IMR-90 (cell line): ENCODE measurements at regions not wholly inside any gene's neighbourhood (a gene's known extent, or its start where the extent isn't known, plus 50 kb on each side); places are given as distances from the start of the nearest gene placed in this dataset.

ENCODE experiments used
- ATAC-seq: fragments of 200-7000 bp; cut with Tn5 transposase; 2 replicates; pipeline ENCODE4 v1.9.1; 2020; ENCODE audit warnings: low read depth, mild to moderate bottlenecking, moderate library complexity
- BruUV-seq: library from RNA; stranded (reverse); fragments of 400-500 nt; replicated peaks from 2 replicates; lab custom pipeline; 2021; lab: Mats Ljungman, UMichigan
- CTCF ChIA-PET: fragments of 300-600 bp; formaldehyde crosslinking; extraction: SDS; loops from one replicate; lab custom pipeline; 2021; ENCODE audit warnings: antibody characterized with exemption; lab: Yijun Ruan, JAX
- POLR2A ChIA-PET: fragments of 300-600 bp; sonication (Branson Sonifier 250); formaldehyde crosslinking; loops from one replicate; lab custom pipeline; 2022; ENCODE audit warnings: antibody characterized with exemption; ENCODE audit not compliant: unreplicated experiment; lab: Charles Lee
- DNase-seq: peaks from one replicate; pipeline ENCODE4 v3.0.0; 2013
- H2AFZ ChIP-seq: replicated peaks from 2 replicates; pipeline ENCODE3; 2013; ENCODE audit warnings: low read length, mild to moderate bottlenecking; ENCODE audit not compliant: poor library complexity
- H2AK5ac ChIP-seq: 2 replicates; pipeline ENCODE4 v1.6.1; 2013; ENCODE audit warnings: low read depth, low read length, inconsistent platforms
- H2AK9ac ChIP-seq: replicated peaks from 2 replicates; pipeline ENCODE3; 2013; ENCODE audit warnings: mild to moderate bottlenecking, low read depth, low read length, moderate library complexity; ENCODE audit not compliant: poor library complexity
- H2BK120ac ChIP-seq: 2 replicates; pipeline ENCODE4 v1.6.1; 2013; ENCODE audit warnings: low read depth, low read length, inconsistent platforms
- H2BK15ac ChIP-seq: 3 replicates; pipeline ENCODE4 v1.6.1; 2013; ENCODE audit warnings: low read depth, low read length, inconsistent platforms
- H2BK20ac ChIP-seq: 2 replicates; pipeline ENCODE4 v1.6.1; 2013; ENCODE audit warnings: low read depth, mild to moderate bottlenecking, inconsistent platforms, low read length, moderate library complexity
- H2BK5ac ChIP-seq: 2 replicates; pipeline ENCODE4 v1.6.1; 2013; ENCODE audit warnings: mild to moderate bottlenecking, low read depth, low read length, inconsistent platforms; ENCODE audit not compliant: poor library complexity, severe bottlenecking
- H3K14ac ChIP-seq: replicated peaks from 2 replicates; pipeline ENCODE4 v1.6.1; 2013; ENCODE audit warnings: low read depth, low read length, inconsistent platforms
- H3K18ac ChIP-seq: 2 replicates; pipeline ENCODE4 v1.6.1; 2013; ENCODE audit warnings: low read depth, low read length, control low read depth
- H3K23ac ChIP-seq: 2 replicates; pipeline ENCODE4 v1.6.1; 2013; ENCODE audit warnings: low read depth, low read length, inconsistent platforms
- H3K27ac ChIP-seq: 2 replicates; pipeline ENCODE4 v1.5.1; 2013; ENCODE audit warnings: mild to moderate bottlenecking, control low read depth, low read length; ENCODE audit not compliant: insufficient read depth
- H3K27me3 ChIP-seq: 2 replicates; pipeline ENCODE4 v1.6.1; 2013; ENCODE audit warnings: low read length; ENCODE audit not compliant: control insufficient read depth, insufficient read depth
- H3K36me3 ChIP-seq: 2 replicates; pipeline ENCODE4 v1.6.1; 2013; ENCODE audit warnings: low read length, mixed read lengths; ENCODE audit not compliant: control insufficient read depth, insufficient read depth
- H3K4ac ChIP-seq: 2 replicates; pipeline ENCODE4 v1.6.1; 2013; ENCODE audit warnings: low read depth, low read length, inconsistent platforms
- H3K4me1 ChIP-seq: 2 replicates; pipeline ENCODE4 v1.6.1; 2013; ENCODE audit warnings: low read length, mixed read lengths; ENCODE audit not compliant: control insufficient read depth, insufficient read depth
- H3K4me2 ChIP-seq: 2 replicates; pipeline ENCODE4 v1.6.1; 2013; ENCODE audit warnings: low read depth, mild to moderate bottlenecking, control low read depth, low read length, moderate library complexity
- H3K4me3 ChIP-seq: 2 replicates; pipeline ENCODE4 v1.5.1; 2013; ENCODE audit warnings: low read depth, mild to moderate bottlenecking, control low read depth, low read length, moderate library complexity; ENCODE audit not compliant: insufficient read depth
- H3K56ac ChIP-seq: 2 replicates; pipeline ENCODE4 v1.6.1; 2013; ENCODE audit warnings: low read length, inconsistent platforms; ENCODE audit not compliant: insufficient read depth; ENCODE audit errors: extremely low read depth
- H3K79me1 ChIP-seq, 2 experiments: 2 replicates each; pipeline ENCODE4 v1.6.1; 2013; ENCODE audit warnings: low read length in 2 of 2, inconsistent platforms in 1 of 2, low read depth in 1 of 2
- H3K9ac ChIP-seq: 2 replicates; pipeline ENCODE4 v1.6.1; 2013; ENCODE audit warnings: low read depth, low read length, control low read depth
- H3K9me1 ChIP-seq: 2 replicates; pipeline ENCODE4 v1.6.1; 2013; ENCODE audit warnings: low read length, inconsistent platforms; ENCODE audit not compliant: insufficient read depth
- H3K9me3 ChIP-seq: 2 replicates; pipeline ENCODE4 v1.6.1; 2013; ENCODE audit warnings: low read length; ENCODE audit not compliant: control insufficient read depth, insufficient read depth
- H4K20me1 ChIP-seq: 2 replicates; pipeline ENCODE4 v1.6.1; 2013; ENCODE audit warnings: low read length, inconsistent platforms; ENCODE audit not compliant: insufficient read depth
- H4K5ac ChIP-seq: 2 replicates; pipeline ENCODE4 v1.6.1; 2013; ENCODE audit warnings: mild to moderate bottlenecking, low read depth, low read length, control low read depth
- H4K8ac ChIP-seq, 2 experiments: 2 replicates each; pipeline ENCODE4 v1.6.1; 2013; ENCODE audit warnings: low read depth in 2 of 2, low read length in 2 of 2, control low read depth in 1 of 2, inconsistent platforms in 1 of 2
- H4K91ac ChIP-seq: 2 replicates; pipeline ENCODE4 v1.6.1; 2013; ENCODE audit warnings: low read depth, low read length, inconsistent platforms; ENCODE audit not compliant: insufficient read depth
- CTCF ChIP-seq: conservative IDR thresholded peaks from 2 replicates; pipeline ENCODE4 v1.5.1; 2012; ENCODE audit warnings: mild to moderate bottlenecking, low read depth, low read length, improper control_type of control experiment
- ELK1 ChIP-seq: fragments of 150-350 bp; IDR thresholded peaks from 2 replicates; pipeline ENCODE4 v1.6.1; 2016; ENCODE audit warnings: low read depth, mild to moderate bottlenecking, low read length, moderate library complexity, borderline replicate concordance
- MAZ ChIP-seq: IDR thresholded peaks from 2 replicates; pipeline ENCODE4 v1.6.1; 2012; ENCODE audit warnings: low read depth, mild to moderate bottlenecking, low read length, improper control_type of control experiment, moderate library complexity, borderline replicate concordance
- SMC3 ChIP-seq: fragments of 150-350 bp; IDR thresholded peaks from 2 replicates; pipeline ENCODE4 v1.6.1; 2016; ENCODE audit warnings: low read depth, mild to moderate bottlenecking, antibody characterized with exemption, low read length, moderate library complexity
- WGBS, 2 experiments: methylation state at CpG; one replicate each; pipeline versions ENCODE4 v1.1.5 to v1.1.7; 2013; ENCODE audit warnings: missing lambda C conversion rate in 2 of 2; ENCODE audit not compliant: insufficient read length in 1 of 2; ENCODE audit errors: extremely low coverage in 2 of 2; 5-methylcytosine and 5-hydroxymethylcytosine counted together
- dilution Hi-C: fragments of 300-500 bp; cut with HindIII; formaldehyde crosslinking; loops from one replicate; pipeline ENCODE4 v1.14.3; 2018; ENCODE audit warnings: low sequenced_read_pairs; ENCODE audit not compliant: unreplicated experiment
- in situ Hi-C: fragments of 300-500 bp; cut with MboI; formaldehyde crosslinking; loops from 3 replicates; pipeline ENCODE4 v1.14.3; 2019; ENCODE audit warnings: low sequenced_read_pairs, inconsistent platforms, mixed read lengths
- intact Hi-C: fragments of 100-400 bp; cut with micrococcal nuclease; formaldehyde crosslinking; loops from 2 replicates; pipeline ENCODE4 v1.10.0; 2022

DNA sequence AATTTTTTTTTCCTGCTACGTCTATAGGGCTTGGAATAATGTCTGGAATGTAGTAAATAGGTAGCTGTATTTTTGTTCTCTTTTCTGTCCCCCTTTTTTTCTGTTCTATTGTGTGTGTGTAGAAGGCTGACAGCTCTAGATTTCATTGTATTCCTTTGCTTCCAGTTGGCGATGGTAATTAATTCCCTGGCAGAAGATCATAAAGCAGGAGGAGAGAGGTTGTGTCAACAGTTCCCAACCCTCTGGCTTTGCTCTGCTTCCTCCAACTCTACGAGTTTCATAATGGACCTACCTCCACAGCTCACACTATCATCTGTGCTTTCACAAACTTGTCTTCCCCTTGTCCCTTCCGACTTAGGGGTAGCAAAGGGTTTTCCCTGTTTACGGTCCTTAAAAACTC, 117.9 kb upstream of the CDH18 start:
- Histone ChIP-seq H3K4ac (no peak overlapping the region), H3K27ac (no peak overlapping the region), H2AFZ (no peak overlapping the region), H3K27me3 (no peaks in the 10 kb centered on the region), H3K4me2 (no peak overlapping the region), H2BK5ac (no peak overlapping the region), H2BK15ac (no peak overlapping the region), H4K91ac (no peak overlapping the region), H4K5ac (no peak overlapping the region), H4K20me1 (no peaks in the 10 kb centered on the region), H3K56ac (no peak overlapping the region), H3K4me1 (no peaks in the 10 kb centered on the region), H3K36me3 (no peaks in the 10 kb centered on the region), H2AK5ac (no peak overlapping the region), H2BK120ac (no peak overlapping the region), H3K9ac (no peak overlapping the region), H3K18ac (no peak overlapping the region), H2BK20ac (no peak overlapping the region), H4K8ac (no peak overlapping the region), H3K9me1 (no peaks in the 10 kb centered on the region), H3K9me3 (peaks cover 2% of the 10 kb centered on the region; the same call in 1 of the 2 replicates), H2AK9ac (no peak overlapping the region), H3K23ac (no peak overlapping the region), H3K4me3 (no peak overlapping the region), H3K79me1 (no peaks in the 10 kb centered on the region), H3K14ac (no peak overlapping the region)
- 60% methylated on average over 2 of the region's 5 CpGs; no CpG with 5 or more reads in 1 of the 2 experiments for WGBS, 2 experiments
- DNase-seq: no peak
- intact Hi-C loops (no loop called here), dilution Hi-C loops (no loop called here), in situ Hi-C loops (no loop called here)
- no TSS peak for BruUV-seq
- ChIA-PET CTCF (interaction anchor here (0.5 kb wide), 1 partner anchor 1431 kb away, joined by 4 read pairs; no protein-coding TSS in a partner anchor), POLR2A (no interaction called here)
- ATAC-seq: no peak
- no peak for TF ChIP-seq ELK1
- TF ChIP-seq SMC3: no peak
- TF ChIP-seq CTCF: no peak
- no peak for TF ChIP-seq MAZ
